ENCODE measurements at regions not wholly inside any gene's neighbourhood (a gene's known extent, or its start where the extent isn't known, plus 50 kb on each side); places are given as distances from the start of the nearest gene placed in this dataset.
"Not testable (repeated sequence)": the region's sequence is repeated elsewhere in the genome, so short reads cannot be mapped to it uniquely, and the experiment has no call there.

GRCh38 chr10:129049501-129049900 is 417.5 kb upstream of the MGMT start:
- H3K36me3 ChIP-seq (ENCODE audit: insufficient read depth, low read length): no peaks in the 10 kb centered on the region
- no peak overlapping the region for H2AFZ ChIP-seq (ENCODE audit: low read depth, low read length)
- H3K4me1 ChIP-seq (ENCODE audit: insufficient read depth, low read length): no peaks in the 10 kb centered on the region
- no peaks in the 10 kb centered on the region for H3K9me3 ChIP-seq (ENCODE audit: low read length)
- no peak overlapping the region for H3K4me3 ChIP-seq (ENCODE audit: low read length)
- no peaks in the 10 kb centered on the region for H3K27me3 ChIP-seq (ENCODE audit: insufficient read depth, low read length)

GRCh38 chr10:129055225-129055624 is 411.8 kb upstream of the MGMT start:
- Histone ChIP-seq H3K4me1 (ENCODE audit: insufficient read depth, low read length) (no peaks in the 10 kb centered on the region), H2AFZ (ENCODE audit: low read depth, low read length) (no peak overlapping the region), H3K9me3 (ENCODE audit: low read length) (no peaks in the 10 kb centered on the region), H3K27me3 (ENCODE audit: insufficient read depth, low read length) (no peaks in the 10 kb centered on the region), H3K36me3 (ENCODE audit: insufficient read depth, low read length) (no peaks in the 10 kb centered on the region), H3K4me3 (ENCODE audit: low read length) (no peak overlapping the region)

GRCh38 chr10:129055986-129056385 is 411.1 kb upstream of the MGMT start:
- no peak overlapping the region for H3K4me3 ChIP-seq (ENCODE audit: low read length)
- no peaks in the 10 kb centered on the region for H3K4me1 ChIP-seq (ENCODE audit: insufficient read depth, low read length)
- no peaks in the 10 kb centered on the region for H3K9me3 ChIP-seq (ENCODE audit: low read length)
- H3K27me3 ChIP-seq (ENCODE audit: insufficient read depth, low read length): no peaks in the 10 kb centered on the region
- no peak overlapping the region for H2AFZ ChIP-seq (ENCODE audit: low read depth, low read length)
- H3K36me3 ChIP-seq (ENCODE audit: insufficient read depth, low read length): no peaks in the 10 kb centered on the region

- no peaks in the 10 kb centered on the region for H3K4me1 ChIP-seq (ENCODE audit: insufficient read depth, low read length)
- H2AFZ ChIP-seq (ENCODE audit: low read depth, low read length): no peak overlapping the region
- no peak overlapping the region for H3K4me3 ChIP-seq (ENCODE audit: low read length)
- no peaks in the 10 kb centered on the region for H3K9me3 ChIP-seq (ENCODE audit: low read length)
- no peaks in the 10 kb centered on the region for H3K27me3 ChIP-seq (ENCODE audit: insufficient read depth, low read length)
- H3K36me3 ChIP-seq (ENCODE audit: insufficient read depth, low read length): no peaks in the 10 kb centered on the region
Observed at GRCh38 chr10:129056734-129057689, 410.0 kb upstream of the MGMT start.

GRCh38 chr10:129057856-129058663 is 409.0 kb upstream of the MGMT start:
- Histone ChIP-seq H2AFZ (ENCODE audit: low read depth, low read length) (no peak overlapping the region), H3K27me3 (ENCODE audit: insufficient read depth, low read length) (no peaks in the 10 kb centered on the region), H3K4me3 (ENCODE audit: low read length) (no peak overlapping the region), H3K4me1 (ENCODE audit: insufficient read depth, low read length) (no peaks in the 10 kb centered on the region), H3K36me3 (ENCODE audit: insufficient read depth, low read length) (no peaks in the 10 kb centered on the region), H3K9me3 (ENCODE audit: low read length) (no peaks in the 10 kb centered on the region)

- Histone ChIP-seq H3K4me1 (ENCODE audit: insufficient read depth, low read length) (no peaks in the 10 kb centered on the region), H3K27me3 (ENCODE audit: insufficient read depth, low read length) (no peaks in the 10 kb centered on the region), H3K9me3 (ENCODE audit: low read length) (no peaks in the 10 kb centered on the region), H3K36me3 (ENCODE audit: insufficient read depth, low read length) (no peaks in the 10 kb centered on the region), H2AFZ (ENCODE audit: low read depth, low read length) (no peak overlapping the region), H3K4me3 (ENCODE audit: low read length) (no peak overlapping the region)
Observed at GRCh38 chr10:129058664-129059155, 408.3 kb upstream of the MGMT start.

GRCh38 chr10:129059977-129060376 is 407.1 kb upstream of the MGMT start:
- H3K9me3 ChIP-seq (ENCODE audit: low read length): no peaks in the 10 kb centered on the region
- no peak overlapping the region for H2AFZ ChIP-seq (ENCODE audit: low read depth, low read length)
- H3K4me3 ChIP-seq (ENCODE audit: low read length): no peak overlapping the region
- no peaks in the 10 kb centered on the region for H3K36me3 ChIP-seq (ENCODE audit: insufficient read depth, low read length)
- no peaks in the 10 kb centered on the region for H3K27me3 ChIP-seq (ENCODE audit: insufficient read depth, low read length)
- H3K4me1 ChIP-seq (ENCODE audit: insufficient read depth, low read length): no peaks in the 10 kb centered on the region

- no peak overlapping the region for H2AFZ ChIP-seq (ENCODE audit: low read depth, low read length)
- no peak overlapping the region for H3K4me3 ChIP-seq (ENCODE audit: low read length)
- no peaks in the 10 kb centered on the region for H3K9me3 ChIP-seq (ENCODE audit: low read length)
- H3K36me3 ChIP-seq (ENCODE audit: insufficient read depth, low read length): no peaks in the 10 kb centered on the region
- H3K27me3 ChIP-seq (ENCODE audit: insufficient read depth, low read length): no peaks in the 10 kb centered on the region
- H3K4me1 ChIP-seq (ENCODE audit: insufficient read depth, low read length): no peaks in the 10 kb centered on the region
Observed at GRCh38 chr10:129063212-129063611, 403.8 kb upstream of the MGMT start.

GRCh38 chr10:129063877-129064276 is 403.2 kb upstream of the MGMT start:
- Histone ChIP-seq H3K36me3 (ENCODE audit: insufficient read depth, low read length) (no peaks in the 10 kb centered on the region), H3K4me3 (ENCODE audit: low read length) (no peak overlapping the region), H3K27me3 (ENCODE audit: insufficient read depth, low read length) (no peaks in the 10 kb centered on the region), H3K9me3 (ENCODE audit: low read length) (no peaks in the 10 kb centered on the region), H2AFZ (ENCODE audit: low read depth, low read length) (no peak overlapping the region), H3K4me1 (ENCODE audit: insufficient read depth, low read length) (no peaks in the 10 kb centered on the region)

GRCh38 chr10:129066529-129066928 is 400.5 kb upstream of the MGMT start:
- H3K36me3 ChIP-seq (ENCODE audit: insufficient read depth, low read length); H3K4me1 ChIP-seq (ENCODE audit: insufficient read depth, low read length); H2AFZ ChIP-seq (ENCODE audit: low read depth, low read length); H3K27me3 ChIP-seq (ENCODE audit: insufficient read depth, low read length); H3K9me3 ChIP-seq (ENCODE audit: low read length); H3K4me3 ChIP-seq (ENCODE audit: low read length): not testable (repeated sequence)

- H3K4me1 ChIP-seq (ENCODE audit: insufficient read depth, low read length); H3K9me3 ChIP-seq (ENCODE audit: low read length); H3K27me3 ChIP-seq (ENCODE audit: insufficient read depth, low read length); H3K36me3 ChIP-seq (ENCODE audit: insufficient read depth, low read length); H2AFZ ChIP-seq (ENCODE audit: low read depth, low read length); H3K4me3 ChIP-seq (ENCODE audit: low read length): not testable (repeated sequence)
Observed at GRCh38 chr10:129071411-129071810, 395.6 kb upstream of the MGMT start.

- Histone ChIP-seq H3K27me3 (ENCODE audit: insufficient read depth, low read length) (no peaks in the 10 kb centered on the region), H2AFZ (ENCODE audit: low read depth, low read length) (no peak overlapping the region), H3K4me1 (ENCODE audit: insufficient read depth, low read length) (no peaks in the 10 kb centered on the region), H3K9me3 (ENCODE audit: low read length) (no peaks in the 10 kb centered on the region), H3K36me3 (ENCODE audit: insufficient read depth, low read length) (no peaks in the 10 kb centered on the region), H3K4me3 (ENCODE audit: low read length) (no peak overlapping the region)
Observed at GRCh38 chr10:129074939-129075338, 392.1 kb upstream of the MGMT start.

- no peaks in the 10 kb centered on the region for H3K9me3 ChIP-seq (ENCODE audit: low read length)
- H3K4me1 ChIP-seq (ENCODE audit: insufficient read depth, low read length): no peaks in the 10 kb centered on the region
- no peaks in the 10 kb centered on the region for H3K27me3 ChIP-seq (ENCODE audit: insufficient read depth, low read length)
- H2AFZ ChIP-seq (ENCODE audit: low read depth, low read length): no peak overlapping the region
- no peak overlapping the region for H3K4me3 ChIP-seq (ENCODE audit: low read length)
- H3K36me3 ChIP-seq (ENCODE audit: insufficient read depth, low read length): no peaks in the 10 kb centered on the region
Observed at GRCh38 chr10:129075508-129075907, 391.5 kb upstream of the MGMT start.
